GM18861 (cell line): ENCODE measurements at regions not wholly inside any gene's neighbourhood (a gene's known extent, or its start where the extent isn't known, plus 50 kb on each side); places are given as distances from the start of the nearest gene placed in this dataset.

Experiments
- ATAC-seq: cut with Tn5 transposase; IDR thresholded peaks from one replicate; pipeline ENCODE4 v1.9.1; 2021; ENCODE audit not compliant: unreplicated experiment

DNA sequence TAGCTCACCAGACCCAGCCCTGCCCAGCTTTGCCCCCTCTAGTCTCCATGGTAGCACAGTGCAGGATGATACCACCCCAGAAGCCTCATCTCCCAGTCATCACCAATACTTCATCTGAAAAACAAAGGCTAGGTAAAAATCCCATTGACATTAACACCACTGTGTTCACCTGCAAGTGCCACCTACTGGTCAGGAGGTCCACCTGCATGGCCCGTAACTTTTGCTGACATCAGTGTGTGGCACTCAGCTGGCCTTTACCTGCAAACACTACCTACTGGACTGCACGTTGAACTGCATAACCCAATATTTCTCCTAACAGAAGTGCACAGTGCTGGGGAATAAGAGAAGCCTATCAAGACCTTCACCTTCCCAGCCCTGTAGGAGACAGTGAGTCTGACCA lies 234.7 kb upstream of the ADGRB3 start:
- ATAC-seq, result no peak

DNA sequence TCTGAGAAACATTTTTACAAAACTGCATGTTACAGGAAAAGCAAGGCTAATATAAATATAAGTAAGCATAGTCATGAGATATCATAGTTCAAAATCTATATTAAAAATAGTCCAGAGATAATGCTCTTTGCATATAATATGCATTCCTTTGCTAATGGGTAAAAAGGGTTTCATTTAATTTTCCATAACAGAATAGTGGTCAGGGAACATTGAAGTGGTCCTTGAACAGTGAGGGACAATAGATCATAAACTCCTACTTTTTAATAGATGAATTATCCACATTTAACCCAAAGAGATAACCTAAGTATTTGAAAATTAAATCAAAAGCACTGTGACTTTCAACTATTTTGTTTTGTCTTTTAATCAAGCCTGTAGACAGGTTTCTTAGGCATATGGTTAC lies 243.1 kb upstream of the ADGRB3 start:
- ATAC-seq, result no peak

DNA sequence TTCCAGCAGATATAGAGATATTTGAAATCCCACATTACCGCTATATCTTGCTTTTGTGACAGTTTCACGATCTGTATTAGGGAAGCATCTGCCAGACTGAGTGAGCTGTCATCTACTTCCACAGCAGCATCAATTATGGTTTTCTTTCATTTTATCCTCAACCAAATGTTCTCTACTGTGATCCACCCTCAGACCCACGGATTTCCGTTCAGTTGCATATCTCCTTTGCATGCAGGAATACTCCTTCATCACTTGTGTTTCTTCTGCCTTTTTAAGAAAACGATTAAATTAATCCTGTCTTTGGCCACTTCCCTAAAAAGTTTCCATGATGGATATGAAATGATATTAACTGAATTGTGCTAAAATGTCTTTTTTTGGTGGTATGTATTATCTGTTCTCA lies 262.1 kb upstream of the ADGRB3 start:
- ATAC-seq, result no peak

DNA sequence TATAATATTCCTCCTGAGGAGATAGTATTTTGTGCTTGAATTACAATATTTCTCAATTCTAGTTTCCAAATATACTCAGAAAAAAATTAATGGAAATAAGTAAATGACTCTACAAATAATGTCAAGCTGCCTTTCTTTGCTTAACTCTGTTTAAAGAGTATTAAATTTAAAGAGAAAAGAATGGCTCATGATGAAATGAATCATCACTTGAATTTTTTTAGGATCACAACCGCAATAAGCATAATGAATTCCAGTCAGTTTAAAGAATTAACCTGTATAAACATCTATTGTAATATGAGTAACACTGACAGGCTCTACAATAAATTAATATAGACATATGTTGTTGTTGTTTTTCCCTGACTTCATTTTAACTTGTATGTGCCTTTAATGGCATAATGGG lies 266.2 kb upstream of the ADGRB3 start:
- ATAC-seq, result no peak

GRCh38 chr6:68364271-68364805 lies 270.7 kb upstream of the ADGRB3 start:
- no peak for ATAC-seq

- ATAC-seq, result peak; percentile 78
Observed at GRCh38 chr6:68343901-68344300, 291.2 kb upstream of the ADGRB3 start.

DNA sequence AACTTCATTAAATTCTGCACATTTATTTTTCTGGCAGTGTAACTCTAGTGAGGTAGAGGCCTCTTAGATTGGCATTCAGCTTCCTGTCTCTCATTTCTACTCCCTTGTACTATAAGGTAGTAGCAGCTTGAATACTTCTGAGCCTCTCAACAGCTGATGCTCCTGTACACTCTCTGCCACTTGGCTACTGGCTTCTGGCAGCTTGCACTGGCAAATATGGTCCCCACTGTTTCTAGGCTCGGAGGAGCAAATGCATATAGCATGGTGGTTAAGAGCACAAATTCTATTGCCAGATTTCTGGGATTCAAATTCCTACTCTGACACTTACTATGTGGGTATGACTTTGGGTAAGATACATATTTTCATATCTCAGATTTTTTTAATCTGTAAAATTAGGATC lies 292.8 kb upstream of the ADGRB3 start:
- no peak for ATAC-seq

DNA sequence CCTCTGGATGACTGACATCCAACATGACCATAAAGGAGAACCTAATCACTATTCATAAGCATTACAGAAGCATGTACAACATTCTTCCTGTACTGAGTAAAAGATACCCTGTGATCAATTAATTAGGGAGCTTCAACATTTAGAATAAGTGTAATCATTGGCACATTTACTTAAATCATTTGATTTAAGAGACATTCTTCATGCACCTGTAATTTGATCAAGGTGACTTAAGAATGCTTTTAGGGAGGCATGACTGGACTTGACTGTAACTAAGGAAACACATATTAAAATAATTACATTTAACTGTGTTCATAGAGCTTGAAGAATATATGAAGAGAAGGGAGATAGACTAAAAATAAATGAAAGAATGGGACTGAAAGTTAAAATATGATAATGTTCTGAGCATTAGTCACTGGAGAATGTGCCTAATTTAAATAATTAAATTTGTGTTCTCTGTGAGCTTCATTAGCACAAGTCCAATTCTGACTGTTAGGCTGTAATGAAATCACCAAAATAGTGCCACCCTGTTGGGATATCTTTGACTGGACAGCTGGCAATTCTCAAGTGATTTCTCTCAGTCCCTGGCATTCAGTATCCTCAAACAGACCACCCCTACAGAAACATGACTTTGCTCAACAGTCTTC lies 295.5 kb upstream of the ADGRB3 start:
- no peak for ATAC-seq

DNA sequence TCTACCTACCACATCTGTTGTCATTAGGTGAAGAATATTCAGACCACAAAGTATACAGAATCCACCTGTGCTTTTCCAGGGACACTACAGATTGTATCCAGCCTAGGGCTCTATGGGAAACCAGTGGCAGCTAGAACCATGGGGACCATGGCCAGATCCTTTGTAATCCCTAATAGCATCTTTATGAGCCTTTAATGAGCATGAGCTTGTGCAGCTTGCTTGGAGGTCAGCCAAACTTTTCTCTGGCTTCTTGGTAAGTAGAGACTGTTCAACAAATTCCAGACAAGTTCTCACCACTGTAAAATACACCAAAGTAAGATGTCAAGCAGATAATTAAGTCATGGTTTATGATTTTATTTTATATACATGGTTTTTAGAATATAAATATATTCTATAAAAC lies 301.6 kb upstream of the ADGRB3 start:
- no peak for ATAC-seq

- ATAC-seq, result no peak
Observed at GRCh38 chr6:68328156-68328555, 306.9 kb upstream of the ADGRB3 start.

DNA sequence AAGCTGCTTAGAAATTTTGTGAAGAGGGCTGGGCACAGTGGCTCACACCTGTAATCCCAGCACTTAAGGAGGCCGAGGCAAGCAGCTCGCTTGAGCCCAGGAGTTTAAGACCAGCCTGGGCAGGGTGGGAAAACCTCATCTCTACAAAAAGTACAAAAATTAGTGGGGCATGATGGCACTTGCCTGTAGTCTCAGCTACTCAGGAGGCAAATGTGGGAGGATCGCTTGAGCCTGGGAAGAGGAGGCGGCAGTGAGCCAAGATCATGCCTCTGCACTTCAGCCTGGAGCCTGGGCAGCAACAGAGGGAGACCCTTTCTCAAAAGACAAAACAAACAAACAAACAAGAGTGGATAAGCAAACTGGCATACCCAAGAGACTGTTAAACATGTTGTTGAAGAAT lies 308.3 kb upstream of the ADGRB3 start:
- no peak for ATAC-seq

DNA sequence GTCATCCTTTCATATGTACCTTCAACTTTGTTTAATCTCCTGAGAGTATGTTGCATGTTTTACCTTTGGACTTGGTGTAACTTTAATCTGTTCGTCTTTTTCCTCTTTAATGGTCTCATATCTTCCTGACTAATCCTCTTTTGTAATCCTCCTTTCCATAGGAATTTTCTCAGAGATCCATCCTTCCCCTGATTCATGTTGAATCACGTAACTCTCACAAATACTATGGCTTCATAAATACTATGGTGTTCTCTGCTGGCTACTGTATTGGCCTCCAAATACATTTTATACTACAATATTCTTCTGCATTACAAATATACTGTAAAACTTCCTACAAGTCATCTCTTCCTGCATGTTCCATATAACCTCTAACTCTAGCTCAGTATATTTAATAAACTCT lies 317.7 kb upstream of the ADGRB3 start:
- ATAC-seq, result no peak

GRCh38 chr6:68313911-68314310 lies 321.2 kb upstream of the ADGRB3 start:
- ATAC-seq, result no peak

- ATAC-seq, result no peak
Observed at GRCh38 chr6:68307301-68307700, 327.8 kb upstream of the ADGRB3 start.

- no peak for ATAC-seq
Observed at GRCh38 chr6:68296126-68296525, 339.0 kb upstream of the ADGRB3 start.

DNA sequence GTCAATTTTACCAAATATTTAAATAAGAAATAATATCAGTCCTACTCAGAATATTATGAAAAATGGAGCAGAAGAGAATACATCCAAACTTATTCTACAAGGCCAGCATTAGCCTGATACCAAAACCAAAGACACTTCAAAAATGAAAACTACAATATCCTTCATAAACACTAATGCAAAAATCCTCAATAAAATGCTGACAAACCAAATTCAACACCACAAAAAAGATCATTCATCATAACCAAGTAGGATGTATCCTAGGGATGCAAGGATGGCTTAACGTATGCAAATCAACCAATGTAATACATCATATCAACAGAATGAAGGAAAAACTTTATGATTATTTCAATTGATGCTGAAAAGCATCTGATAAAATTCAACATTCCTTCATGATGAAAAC lies 352.4 kb upstream of the ADGRB3 start:
- no peak for ATAC-seq

DNA sequence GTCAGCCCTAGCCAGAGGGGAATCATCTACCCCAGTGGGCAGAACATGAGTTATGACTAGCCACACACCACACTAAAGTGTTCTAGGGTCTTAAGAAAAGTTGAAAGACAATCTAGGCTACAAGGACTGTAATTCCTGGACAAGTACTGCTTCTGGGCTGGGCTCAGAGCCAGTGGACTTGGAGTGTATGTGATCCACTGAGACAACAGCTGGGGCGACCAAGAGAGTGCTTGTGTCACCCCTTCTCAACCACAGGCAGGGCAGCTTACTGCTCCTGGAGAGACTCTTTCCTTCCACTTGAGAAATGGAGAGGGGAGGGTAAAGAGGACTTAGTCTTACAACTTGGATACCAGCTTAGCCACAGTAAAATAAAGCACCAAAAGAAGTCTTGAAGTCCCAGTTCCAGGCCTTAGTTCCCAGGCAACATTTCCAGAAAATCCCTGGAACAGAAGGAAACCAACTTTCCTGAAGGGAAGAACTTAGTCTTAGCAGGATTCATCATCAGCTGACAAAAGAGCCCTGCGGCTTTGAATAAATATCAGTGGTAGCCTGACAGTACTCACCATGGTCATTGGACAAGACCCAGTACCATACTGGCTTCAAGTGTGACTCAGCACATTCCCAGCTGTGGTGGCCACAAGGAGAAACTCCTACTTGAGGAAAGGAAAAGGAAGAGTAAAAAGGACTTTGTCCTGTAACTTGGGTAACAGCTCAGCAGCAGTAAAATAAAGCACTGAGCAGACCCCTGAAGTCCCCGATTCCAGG lies 355.1 kb upstream of the ADGRB3 start:
- no peak for ATAC-seq

- ATAC-seq, result no peak
Observed at GRCh38 chr6:68273297-68273696, 361.8 kb upstream of the ADGRB3 start.

DNA sequence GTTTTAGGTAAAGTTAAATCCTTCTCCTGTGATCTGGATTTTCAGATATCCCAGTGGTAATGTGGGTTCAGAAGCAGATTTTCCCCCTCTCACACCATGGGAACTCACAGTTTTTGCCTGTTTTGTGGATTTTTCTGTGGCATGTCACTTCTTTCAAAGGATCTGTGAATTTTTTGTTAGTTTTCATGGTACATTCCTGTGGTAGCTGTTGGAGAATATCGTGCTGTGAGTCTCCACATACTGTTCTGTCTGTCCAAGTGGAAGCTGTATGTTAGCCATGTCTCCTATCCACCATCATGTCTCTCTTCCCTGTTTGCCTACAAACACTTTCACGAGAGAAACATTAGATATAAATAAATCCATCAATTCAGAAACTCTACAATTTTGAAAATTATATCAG lies 378.7 kb upstream of the ADGRB3 start:
- ATAC-seq, result no peak

DNA sequence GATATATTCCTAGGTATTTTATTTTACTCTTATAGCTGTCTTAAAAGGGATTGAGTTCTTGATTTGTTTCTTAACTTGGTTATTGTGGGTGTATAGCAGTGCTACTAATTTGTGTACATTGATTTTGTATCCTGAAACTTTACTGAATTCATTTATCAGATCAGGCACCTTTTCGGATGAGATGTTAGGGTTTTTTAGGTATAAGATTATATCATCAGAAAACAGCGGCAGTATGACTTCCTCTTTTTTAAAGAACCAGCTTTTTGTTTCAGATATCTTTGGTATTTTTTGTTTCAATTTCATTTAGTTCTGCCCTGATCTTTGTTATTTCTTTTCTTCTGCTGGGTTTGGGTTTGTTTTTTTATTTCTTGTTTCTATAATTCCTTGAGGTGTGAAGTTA lies 382.4 kb upstream of the ADGRB3 start:
- no peak for ATAC-seq

GRCh38 chr6:68247782-68248181 lies 387.3 kb upstream of the ADGRB3 start:
- no peak for ATAC-seq

GRCh38 chr6:68240726-68241125 lies 394.4 kb upstream of the ADGRB3 start:
- ATAC-seq, result no peak

GRCh38 chr6:68239034-68239433 lies 396.0 kb upstream of the ADGRB3 start:
- ATAC-seq, result no peak
